Neuronal stem cell (in vitro differentiated cells): ENCODE measurements at regions not wholly inside any gene's neighbourhood (a gene's known extent, or its start where the extent isn't known, plus 50 kb on each side); places are given as distances from the start of the nearest gene placed in this dataset.

ENCODE experiments used
- DNase-seq: peaks from one replicate; pipeline ENCODE4 v3.0.0-alpha.2; 2013; ENCODE audit warnings: low spot score
- H2AFZ ChIP-seq: one replicate; pipeline ENCODE4 v1.6.1; 2013; ENCODE audit warnings: mild to moderate bottlenecking, low read length, inconsistent platforms
- H2AK5ac ChIP-seq: 2 replicates; pipeline ENCODE4 v1.6.1; 2013; ENCODE audit warnings: low read depth, mild to moderate bottlenecking, inconsistent platforms, low read length, moderate library complexity, mixed read lengths
- H2BK120ac ChIP-seq: 2 replicates; pipeline ENCODE4 v1.6.1; 2013; ENCODE audit warnings: low read depth, mild to moderate bottlenecking, inconsistent platforms, low read length, moderate library complexity, mixed read lengths
- H2BK12ac ChIP-seq: one replicate; pipeline ENCODE4 v1.6.1; 2013; ENCODE audit warnings: low read length, inconsistent platforms
- H2BK15ac ChIP-seq: 2 replicates; pipeline ENCODE4 v1.6.1; 2013; ENCODE audit warnings: mild to moderate bottlenecking, low read length, inconsistent platforms, mixed read lengths
- H2BK5ac ChIP-seq: one replicate; pipeline ENCODE4 v1.6.1; 2013; ENCODE audit warnings: inconsistent platforms, mild to moderate bottlenecking, low read length, moderate library complexity
- H3K14ac ChIP-seq: one replicate; pipeline ENCODE4 v1.6.1; 2013; ENCODE audit warnings: low read length, inconsistent platforms
- H3K18ac ChIP-seq: 2 replicates; pipeline ENCODE4 v1.6.1; 2013; ENCODE audit warnings: low read length, inconsistent platforms
- H3K23ac ChIP-seq: 2 replicates; pipeline ENCODE4 v1.6.1; 2013; ENCODE audit warnings: low read depth, mild to moderate bottlenecking, mixed read lengths, low read length, inconsistent platforms; ENCODE audit not compliant: poor library complexity
- H3K27ac ChIP-seq: replicated peaks from 3 replicates; pipeline ENCODE4 v1.5.1; 2013; ENCODE audit warnings: low read length, inconsistent platforms
- H3K27me3 ChIP-seq, 3 experiments: 2 replicates each; pipeline ENCODE4 v1.6.1; 2013; ENCODE audit warnings: low read length in 3 of 3, mild to moderate bottlenecking in 2 of 3, inconsistent platforms in 1 of 3, low read depth in 1 of 3, mixed read lengths in 1 of 3, moderate library complexity in 1 of 3; ENCODE audit not compliant: control insufficient read depth in 3 of 3, insufficient read depth in 3 of 3
- H3K36me3 ChIP-seq, 2 donors: replicated peaks in 1 of 2; 2 replicates each; pipeline ENCODE4 v1.6.1; 2013; ENCODE audit warnings: low read length in 2 of 2; ENCODE audit not compliant: control insufficient read depth in 2 of 2, insufficient read depth in 2 of 2
- H3K4ac ChIP-seq: 2 replicates; pipeline ENCODE4 v1.6.1; 2013; ENCODE audit warnings: inconsistent platforms, mild to moderate bottlenecking, low read length, moderate library complexity
- H3K4me1 ChIP-seq, 2 donors: 1 replicate in 1 of 2; 2 replicates in 1 of 2; pipeline ENCODE4 v1.6.1; 2013; ENCODE audit warnings: low read length in 2 of 2, low read depth in 1 of 2; ENCODE audit not compliant: control insufficient read depth in 2 of 2, insufficient read depth in 1 of 2
- H3K4me2 ChIP-seq: one replicate; pipeline ENCODE4 v1.6.1; 2013; ENCODE audit warnings: mild to moderate bottlenecking, low read length, inconsistent platforms; ENCODE audit not compliant: insufficient read depth, poor library complexity, severe bottlenecking
- H3K4me3 ChIP-seq, 2 donors: 2 replicates each; pipeline ENCODE4 v1.5.1; 2013; ENCODE audit warnings: low read length in 2 of 2, mild to moderate bottlenecking in 2 of 2, inconsistent platforms in 1 of 2, moderate library complexity in 1 of 2
- H3K79me1 ChIP-seq: one replicate; pipeline ENCODE4 v1.6.1; 2013; ENCODE audit warnings: low read depth, mild to moderate bottlenecking, inconsistent platforms, low read length, moderate library complexity
- H3K9ac ChIP-seq: one replicate; pipeline ENCODE4 v1.6.1; 2013; ENCODE audit warnings: mild to moderate bottlenecking, low read depth, low read length, inconsistent platforms; ENCODE audit not compliant: poor library complexity
- H3K9me3 ChIP-seq, 2 donors: replicated peaks in 1 of 2; 2 replicates each; pipeline versions ENCODE3 to v1.6.1; 2013; ENCODE audit warnings: low read length in 2 of 2, mild to moderate bottlenecking in 2 of 2, inconsistent platforms in 1 of 2, low read depth in 1 of 2, mixed read lengths in 1 of 2, moderate library complexity in 1 of 2; ENCODE audit not compliant: control insufficient read depth in 2 of 2, insufficient read depth in 1 of 2
- H4K8ac ChIP-seq: one replicate; pipeline ENCODE4 v1.6.1; 2013; ENCODE audit warnings: low read depth, mild to moderate bottlenecking, inconsistent platforms, low read length, moderate library complexity
- H4K91ac ChIP-seq: one replicate; pipeline ENCODE4 v1.6.1; 2013; ENCODE audit warnings: low read length, low read depth, mild to moderate bottlenecking, inconsistent platforms; ENCODE audit not compliant: poor library complexity
- WGBS, 2 donors: extraction: QIAGEN DNeasy Blood & Tissue Kit; methylation state at CpG; one replicate each; pipeline ENCODE4 v1.1.7; 2013; ENCODE audit warnings: missing lambda C conversion rate in 2 of 2, mixed read lengths in 1 of 2; ENCODE audit not compliant: insufficient read length in 2 of 2, insufficient replicate concordance in 1 of 2; ENCODE audit errors: extremely low coverage in 2 of 2; 5-methylcytosine and 5-hydroxymethylcytosine counted together

DNA sequence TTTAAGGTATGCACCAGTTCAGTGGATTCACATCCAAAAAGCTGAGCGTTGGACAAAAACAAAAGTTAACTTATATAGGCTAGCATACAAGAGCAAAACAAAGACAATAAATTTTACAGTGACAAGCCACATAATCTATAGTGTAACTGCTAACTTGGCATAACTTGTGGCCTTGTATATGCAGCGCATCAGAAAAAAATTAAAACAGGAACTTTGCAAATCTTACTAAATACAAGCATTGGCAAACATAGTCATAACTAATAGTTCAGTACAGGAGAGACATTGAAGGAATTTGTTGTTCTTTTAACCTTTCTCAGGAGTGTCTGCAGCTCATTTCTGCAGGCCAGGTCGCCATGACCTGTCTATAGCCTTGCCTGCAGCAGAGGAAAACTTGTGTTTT lies 54.6 kb downstream of the OR10H4 start:
- Histone ChIP-seq H2BK12ac (no peak overlapping the region), H3K14ac (no peak overlapping the region), H2AFZ (no peak overlapping the region), H2BK5ac (no peak overlapping the region), H3K27me3 (peaks cover 0 to 36% (median 0%) of the 10 kb centered on the region in 3 experiments), H2BK120ac (no peak overlapping the region), H3K18ac (no peak overlapping the region), H3K79me1 (no peaks in the 10 kb centered on the region), H3K4ac (no peak overlapping the region), H4K91ac (no peak overlapping the region), H3K4me2 (no peak overlapping the region), H3K9me3 (peaks cover 0 to 12% of the 10 kb centered on the region in 2 donors), H3K4me1 (no peaks in the 10 kb centered on the region), H3K36me3 (no peaks in the 10 kb centered on the region), H3K27ac (no peak overlapping the region), H4K8ac (no peak overlapping the region), H3K4me3 (no peak overlapping the region), H3K9ac (no peak overlapping the region), H2AK5ac (no peak overlapping the region), H3K23ac (no peak overlapping the region), H2BK15ac (no peak overlapping the region)
- WGBS, 2 donors = no CpG with 5 or more reads among the region's 3 CpGs
- DNase-seq = no peak

DNA sequence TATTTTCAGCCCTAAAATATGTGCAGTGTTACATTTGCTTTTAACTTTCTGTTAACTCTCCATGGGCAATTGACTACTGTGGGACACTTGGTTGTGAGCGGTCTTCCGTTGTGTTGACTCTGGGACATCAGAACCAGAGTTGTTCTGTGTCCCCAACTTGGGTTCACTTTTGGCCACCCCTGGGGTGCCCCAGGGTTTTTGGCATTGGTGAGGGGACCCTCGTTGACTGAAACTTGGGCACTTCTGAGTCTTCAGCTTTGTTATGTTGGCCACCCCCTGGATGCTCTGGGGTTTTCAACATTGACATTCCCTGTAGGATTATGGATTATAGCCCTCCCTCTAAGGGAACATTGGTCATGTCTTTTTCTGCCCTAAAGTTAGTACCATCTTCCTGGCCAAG lies 57.1 kb downstream of the OR10H4 start:
- H3K79me1 ChIP-seq = no peaks in the 10 kb centered on the region
- H3K14ac ChIP-seq = no peak overlapping the region
- H3K36me3 ChIP-seq = no peaks in the 10 kb centered on the region
- H3K4ac ChIP-seq = no peak overlapping the region
- H3K9me3 ChIP-seq = peaks cover 0 to 11% of the 10 kb centered on the region in 2 donors
- H3K18ac ChIP-seq = no peak overlapping the region
- no peak overlapping the region for H3K4me2 ChIP-seq
- peaks cover 0 to 24% (median 0%) of the 10 kb centered on the region in 3 experiments for H3K27me3 ChIP-seq
- no peak overlapping the region for H2AK5ac ChIP-seq
- no peak overlapping the region for H4K8ac ChIP-seq
- no peak for DNase-seq
- no peak overlapping the region for H3K4me3 ChIP-seq
- H4K91ac ChIP-seq = no peak overlapping the region
- no CpG with 5 or more reads among the region's 3 CpGs for WGBS, 2 donors
- H2BK5ac ChIP-seq = no peak overlapping the region
- H2AFZ ChIP-seq = no peak overlapping the region
- no peak overlapping the region for H2BK15ac ChIP-seq
- H3K23ac ChIP-seq = no peak overlapping the region
- no peak overlapping the region for H3K27ac ChIP-seq
- H3K4me1 ChIP-seq = no peaks in the 10 kb centered on the region
- H3K9ac ChIP-seq = no peak overlapping the region
- no peak overlapping the region for H2BK120ac ChIP-seq
- no peak overlapping the region for H2BK12ac ChIP-seq

DNA sequence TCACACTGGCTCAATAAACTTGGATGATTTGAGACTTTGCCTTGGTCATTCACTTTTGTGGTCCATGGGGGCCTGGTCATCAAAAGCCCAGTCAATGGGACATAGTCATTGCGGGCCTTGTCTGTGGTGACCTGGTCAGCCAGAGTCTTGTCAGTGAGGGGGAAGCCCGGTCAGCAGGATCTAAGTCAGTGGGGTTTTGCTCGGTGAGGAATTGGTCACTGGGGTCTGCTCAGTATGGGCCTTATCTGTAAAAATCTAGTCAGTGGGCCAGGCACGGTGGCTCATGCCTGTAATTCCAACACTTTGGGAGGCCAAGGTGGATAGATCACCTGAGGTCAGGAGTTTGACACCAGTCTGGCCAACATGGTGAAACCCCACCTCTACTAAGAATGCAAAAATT lies 63.7 kb upstream of the TPM4 start:
- no peak overlapping the region for H4K91ac ChIP-seq
- no peaks in the 10 kb centered on the region for H3K4me1 ChIP-seq
- H3K23ac ChIP-seq = no peak overlapping the region
- no peak overlapping the region for H2BK120ac ChIP-seq
- H3K79me1 ChIP-seq = peaks cover 2% of the 10 kb centered on the region
- H4K8ac ChIP-seq = no peak overlapping the region
- H3K4me2 ChIP-seq = no peak overlapping the region
- no peak overlapping the region for H2AFZ ChIP-seq
- H3K9me3 ChIP-seq = peaks cover 0 to 14% of the 10 kb centered on the region in 2 donors
- H3K27me3 ChIP-seq = no peaks in the 10 kb centered on the region
- no peak overlapping the region for H2BK5ac ChIP-seq
- H2BK12ac ChIP-seq = no peak overlapping the region
- no peak overlapping the region for H3K14ac ChIP-seq
- H2BK15ac ChIP-seq = no peak overlapping the region
- H3K4ac ChIP-seq = no peak overlapping the region
- no peak overlapping the region for H3K4me3 ChIP-seq
- no peak overlapping the region for H3K27ac ChIP-seq
- no peak overlapping the region for H2AK5ac ChIP-seq
- WGBS, 2 donors = no CpG with 5 or more reads among the region's 4 CpGs
- DNase-seq = no peak
- no peak overlapping the region for H3K9ac ChIP-seq
- H3K18ac ChIP-seq = no peak overlapping the region
- H3K36me3 ChIP-seq = no peaks in the 10 kb centered on the region

DNA sequence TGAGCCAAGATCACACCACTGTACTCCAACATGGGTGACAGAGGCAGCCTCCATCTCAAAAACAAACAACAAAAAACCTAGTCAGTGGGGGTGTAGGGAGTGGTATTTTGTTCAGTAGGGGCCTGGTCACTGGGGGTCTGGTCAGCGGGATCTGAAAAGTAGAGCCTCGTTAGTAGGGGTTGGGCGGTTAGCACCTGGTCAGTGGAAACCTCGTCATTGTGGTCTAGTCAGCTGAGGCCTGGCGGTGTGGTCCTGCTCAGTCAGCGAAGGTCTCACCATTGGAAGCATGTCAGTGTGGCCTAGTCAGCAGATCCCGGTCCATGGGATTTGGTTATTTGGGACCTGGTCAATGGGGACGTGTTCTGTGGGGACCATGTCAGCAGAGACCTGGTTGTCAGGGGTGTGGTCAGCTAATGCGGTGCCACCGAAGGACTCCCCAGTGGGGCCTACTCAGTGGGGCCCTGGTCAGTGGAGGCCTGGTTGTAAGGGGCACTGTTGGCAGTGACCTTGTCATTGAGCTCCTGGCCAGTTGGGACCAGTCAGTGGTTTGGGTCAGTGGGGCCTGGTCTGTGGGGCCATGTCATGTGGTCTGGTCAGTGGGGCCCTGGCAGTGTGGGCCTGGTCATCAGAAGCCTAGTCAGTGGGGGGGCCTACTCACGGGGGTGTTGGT lies 63.0 kb upstream of the TPM4 start:
- H2BK5ac ChIP-seq = no peak overlapping the region
- peak overlapping the region in 1 of 2 donors; percentile 16 for H3K4me3 ChIP-seq
- DNase-seq = no peak
- peaks cover 0 to 14% of the 10 kb centered on the region in 2 donors for H3K9me3 ChIP-seq
- H3K14ac ChIP-seq = no peak overlapping the region
- H3K18ac ChIP-seq = no peak overlapping the region
- H3K4me2 ChIP-seq = no peak overlapping the region
- H4K8ac ChIP-seq = no peak overlapping the region
- no peak overlapping the region for H3K4ac ChIP-seq
- no peaks in the 10 kb centered on the region for H3K27me3 ChIP-seq
- H3K79me1 ChIP-seq = peaks cover 2% of the 10 kb centered on the region
- H2AK5ac ChIP-seq = no peak overlapping the region
- H2AFZ ChIP-seq = no peak overlapping the region
- H2BK12ac ChIP-seq = no peak overlapping the region
- WGBS, 2 donors = no CpG with 5 or more reads among the region's 11 CpGs
- H3K27ac ChIP-seq = no peak overlapping the region
- H3K36me3 ChIP-seq = no peaks in the 10 kb centered on the region
- no peak overlapping the region for H2BK120ac ChIP-seq
- H4K91ac ChIP-seq = no peak overlapping the region
- H2BK15ac ChIP-seq = no peak overlapping the region
- no peak overlapping the region for H3K23ac ChIP-seq
- no peak overlapping the region for H3K9ac ChIP-seq
- H3K4me1 ChIP-seq = no peaks in the 10 kb centered on the region
